ENCODE measurements at regions not wholly inside any gene's neighbourhood (a gene's known extent, or its start where the extent isn't known, plus 50 kb on each side); places are given as distances from the start of the nearest gene placed in this dataset.
"Not testable (repeated sequence)": the region's sequence is repeated elsewhere in the genome, so short reads cannot be mapped to it uniquely, and the experiment has no call there.

DNA sequence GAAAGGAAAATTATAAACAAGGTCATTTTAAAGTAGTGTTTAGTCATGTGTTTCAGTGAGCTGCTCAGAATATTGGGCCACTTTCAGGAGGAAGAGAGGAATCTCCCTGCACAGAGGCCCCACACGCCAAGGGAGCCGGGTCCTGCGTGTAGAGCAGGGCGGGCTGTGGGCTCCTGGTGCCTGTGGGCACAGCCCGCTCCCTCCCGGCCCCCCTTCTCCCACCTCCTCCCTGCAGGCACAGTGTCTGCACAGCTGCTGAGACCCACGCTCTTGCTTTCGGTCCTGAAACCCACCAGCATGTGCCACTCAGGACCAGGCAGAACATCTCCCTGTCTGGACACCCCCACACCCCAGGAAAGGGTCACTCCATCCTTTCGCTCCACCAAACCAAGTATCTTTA, 167.6 kb upstream of the SALL3 start:
- DNase-seq (ENCODE audit: low read depth), result no peak

DNA sequence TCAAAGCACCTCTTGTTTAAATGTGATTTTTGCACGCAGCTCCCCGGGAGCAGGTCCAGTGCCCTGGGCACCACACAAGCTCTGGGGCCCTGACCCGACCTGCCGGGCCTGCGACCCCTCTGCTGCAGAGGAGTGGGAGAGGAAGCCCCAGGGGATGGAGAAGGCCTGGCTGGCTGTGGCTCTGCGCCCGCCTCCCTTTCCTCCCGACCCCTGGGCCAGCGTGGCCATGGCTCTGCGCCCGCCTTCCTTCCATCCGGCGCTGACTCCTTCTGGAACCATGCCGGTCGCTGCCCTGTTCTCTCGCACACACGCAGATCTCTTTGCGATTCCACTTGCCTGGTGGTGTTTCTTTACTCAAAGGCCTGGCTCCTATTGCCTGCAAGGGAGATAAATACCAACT, 166.5 kb upstream of the SALL3 start:
- DNase-seq (ENCODE audit: low read depth), result no peak

DNA sequence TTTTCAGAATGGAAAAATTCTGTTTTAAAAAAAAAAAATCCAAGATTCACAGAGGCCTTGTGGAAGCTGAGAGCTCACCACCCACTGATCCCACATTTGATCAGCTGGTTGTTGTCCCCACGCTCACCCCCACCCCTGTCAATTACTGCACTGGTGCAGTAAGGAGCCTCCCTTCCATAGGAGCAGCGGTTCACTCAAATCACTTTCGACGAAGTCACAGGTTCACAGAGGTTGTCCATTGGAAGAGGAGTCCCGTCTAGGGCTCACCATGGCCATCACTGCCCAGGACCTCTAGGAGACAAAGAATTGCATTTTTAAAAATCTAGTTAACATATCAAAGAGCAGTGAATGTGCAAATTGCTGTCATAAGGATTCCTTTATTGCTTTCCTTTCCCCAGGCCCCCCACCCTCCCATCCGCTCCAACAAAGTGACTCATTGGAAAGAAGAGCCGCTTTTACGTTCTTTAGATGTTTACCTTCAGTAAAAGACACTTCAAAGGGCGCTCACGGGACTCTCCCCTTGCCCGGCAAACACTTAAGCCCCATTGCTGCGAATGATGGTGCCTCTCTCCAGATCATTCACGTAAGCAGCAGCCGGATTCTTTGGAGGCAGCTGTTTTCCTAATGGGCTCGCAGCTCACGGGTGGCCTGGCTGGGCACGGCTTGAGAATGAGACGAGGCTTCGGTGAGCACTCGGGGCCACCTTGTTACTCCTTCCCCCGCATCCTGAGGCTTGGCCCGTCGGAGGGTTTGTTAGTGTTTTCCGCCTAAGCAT, 165.5 kb upstream of the SALL3 start:
- DNase-seq (ENCODE audit: low read depth), result no peak

DNA sequence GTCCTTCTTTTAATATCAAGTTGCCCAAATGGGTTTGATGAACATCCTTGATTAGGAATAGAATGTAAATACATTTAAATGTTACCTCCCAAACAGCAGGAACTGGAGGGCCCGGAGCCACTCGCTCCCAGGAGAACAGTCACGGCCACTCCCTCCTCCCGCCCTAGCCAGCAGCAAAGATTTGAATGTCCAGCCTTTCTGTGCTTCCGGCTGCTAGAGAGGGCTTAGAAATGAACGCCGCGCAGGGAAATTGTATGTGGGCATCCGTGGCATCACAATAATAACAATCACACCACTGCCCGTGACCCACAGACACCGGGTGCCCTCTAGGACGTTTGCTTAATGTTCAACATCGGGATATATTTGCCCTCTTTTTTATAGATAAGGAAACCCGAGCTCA, 164.9 kb upstream of the SALL3 start:
- no peak for DNase-seq (ENCODE audit: low read depth)

DNA sequence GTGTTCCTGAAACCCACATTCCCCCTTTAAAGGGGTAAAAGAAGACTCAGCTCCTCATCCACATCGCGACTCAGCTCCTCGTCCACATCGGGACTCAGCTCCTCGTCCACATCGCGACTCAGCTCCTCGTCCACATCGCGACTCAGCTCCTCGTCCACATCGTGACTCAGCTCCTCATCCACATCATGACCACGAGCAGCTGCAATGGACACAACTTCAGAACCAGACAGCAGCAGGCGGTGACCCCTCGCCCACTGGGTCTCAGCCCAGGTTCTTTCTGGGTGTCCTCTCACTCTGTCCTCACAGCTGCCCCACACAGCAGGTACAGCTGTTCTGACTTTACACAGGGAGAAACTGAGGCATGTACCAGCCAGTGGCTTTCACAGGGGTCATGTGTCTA, 163.5 kb upstream of the SALL3 start:
- no peak for DNase-seq (ENCODE audit: low read depth)

DNA sequence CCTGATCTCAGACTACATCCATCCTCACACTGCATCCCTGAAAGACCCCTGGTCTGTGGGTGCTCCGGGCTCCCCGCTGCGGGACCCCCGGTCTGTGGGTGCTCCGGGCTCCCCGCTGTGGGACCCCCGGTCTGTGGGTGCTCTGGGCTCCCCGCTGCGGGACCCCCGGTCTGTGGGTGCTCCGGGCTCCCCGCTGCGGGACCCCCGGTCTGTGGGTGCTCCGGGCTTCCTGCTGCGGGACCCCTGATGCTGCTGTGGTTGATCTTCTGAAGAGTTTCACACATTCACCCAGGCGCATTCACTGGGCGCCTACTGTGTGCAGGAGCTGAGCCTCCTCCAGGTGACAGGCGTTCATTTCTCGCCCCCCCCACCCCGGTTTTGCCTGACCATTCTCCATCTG, 162.7 kb upstream of the SALL3 start:
- no peak for DNase-seq (ENCODE audit: low read depth)

DNA sequence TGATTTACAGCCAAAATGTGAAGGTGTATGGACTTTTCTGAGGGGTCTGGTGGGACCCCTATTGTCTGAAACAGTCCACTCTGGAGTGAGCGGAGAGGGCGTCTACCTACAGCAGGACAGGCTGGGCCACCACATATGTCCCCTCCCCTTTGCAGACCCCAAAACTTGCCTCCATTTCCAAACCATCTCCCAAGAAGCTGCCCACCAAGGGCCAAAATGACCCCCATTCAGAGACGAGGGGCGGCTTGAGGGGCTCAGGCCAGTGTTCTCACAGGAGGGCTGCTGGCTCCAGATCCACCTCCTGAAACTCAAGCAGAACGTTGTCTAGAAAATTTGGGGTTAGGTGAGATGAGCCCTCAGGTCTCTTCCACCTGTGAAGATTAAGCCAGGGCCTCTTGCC, 161.1 kb upstream of the SALL3 start:
- no peak for DNase-seq (ENCODE audit: low read depth)

DNA sequence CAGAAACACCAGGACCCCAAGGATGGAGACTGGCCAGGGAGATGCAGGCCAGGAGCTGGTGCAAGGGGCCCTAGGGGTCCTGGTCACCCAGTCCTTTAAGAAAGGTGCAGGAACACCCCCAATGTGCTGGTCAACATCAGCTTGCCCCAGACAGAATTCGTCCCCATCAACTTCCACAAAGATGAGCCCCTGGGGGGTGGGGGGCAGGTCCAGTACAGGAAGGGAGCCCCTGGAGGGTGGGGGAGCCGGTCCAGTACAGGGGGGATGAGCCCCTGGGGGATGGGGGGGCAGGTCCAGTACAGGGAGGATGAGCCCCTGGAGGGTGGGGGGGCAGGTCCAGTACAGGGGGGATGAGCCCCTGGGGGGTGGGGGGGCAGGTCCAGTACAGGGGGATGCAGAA, 160.7 kb upstream of the SALL3 start:
- DNase-seq (ENCODE audit: low read depth), result no peak

DNA sequence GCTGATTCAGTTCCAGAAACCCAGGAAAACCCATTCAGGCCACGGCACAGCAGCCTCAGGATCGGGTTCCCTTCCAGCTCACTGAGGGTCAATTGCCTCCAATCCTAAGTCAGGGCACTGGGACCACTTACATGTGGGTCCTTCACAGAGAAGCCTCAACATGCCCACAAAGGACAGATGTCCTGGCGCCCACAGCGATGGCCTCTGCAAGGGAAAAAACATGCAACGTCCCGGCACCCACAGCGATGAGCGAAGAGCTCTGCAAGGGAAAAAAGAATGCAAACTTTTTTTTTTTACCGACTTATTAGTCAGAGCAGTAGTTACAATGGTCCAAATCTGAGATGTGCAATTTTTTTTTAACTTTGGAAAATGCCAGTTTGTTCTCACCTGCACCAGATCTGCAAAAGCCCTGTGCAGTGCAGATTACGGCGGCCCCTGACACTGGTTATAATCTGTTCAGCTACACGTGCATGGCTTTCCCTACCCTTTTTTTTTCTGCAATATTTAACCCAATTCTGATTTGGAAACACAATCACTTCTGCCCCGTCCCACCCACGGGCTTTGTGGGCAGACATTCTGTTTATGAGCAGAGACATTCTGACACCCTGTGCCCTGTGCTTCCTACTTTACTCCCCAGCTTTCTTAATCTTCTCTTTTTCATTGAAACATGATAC, 159.3 kb upstream of the SALL3 start:
- no peak for DNase-seq (ENCODE audit: low read depth)

DNA sequence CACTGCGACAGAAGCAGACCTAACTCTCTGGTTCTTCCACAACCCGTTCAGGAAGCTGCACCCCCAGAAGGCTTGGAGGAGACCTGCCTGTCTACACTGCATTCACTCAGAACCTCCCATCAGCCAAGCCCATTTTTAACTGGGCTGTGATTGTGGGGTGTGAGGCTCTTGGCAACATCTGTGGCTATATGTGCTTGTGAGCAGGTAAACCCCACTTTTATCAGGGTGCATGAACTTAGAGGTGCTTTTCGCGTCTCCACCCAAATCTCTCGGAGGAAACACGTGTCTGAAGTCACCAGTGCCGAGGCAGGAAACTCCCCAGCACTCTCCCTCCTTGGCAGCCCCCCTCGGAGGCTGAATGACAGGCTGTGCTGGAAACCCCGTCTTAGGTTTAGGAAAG, 158.2 kb upstream of the SALL3 start:
- no peak for DNase-seq (ENCODE audit: low read depth)

DNA sequence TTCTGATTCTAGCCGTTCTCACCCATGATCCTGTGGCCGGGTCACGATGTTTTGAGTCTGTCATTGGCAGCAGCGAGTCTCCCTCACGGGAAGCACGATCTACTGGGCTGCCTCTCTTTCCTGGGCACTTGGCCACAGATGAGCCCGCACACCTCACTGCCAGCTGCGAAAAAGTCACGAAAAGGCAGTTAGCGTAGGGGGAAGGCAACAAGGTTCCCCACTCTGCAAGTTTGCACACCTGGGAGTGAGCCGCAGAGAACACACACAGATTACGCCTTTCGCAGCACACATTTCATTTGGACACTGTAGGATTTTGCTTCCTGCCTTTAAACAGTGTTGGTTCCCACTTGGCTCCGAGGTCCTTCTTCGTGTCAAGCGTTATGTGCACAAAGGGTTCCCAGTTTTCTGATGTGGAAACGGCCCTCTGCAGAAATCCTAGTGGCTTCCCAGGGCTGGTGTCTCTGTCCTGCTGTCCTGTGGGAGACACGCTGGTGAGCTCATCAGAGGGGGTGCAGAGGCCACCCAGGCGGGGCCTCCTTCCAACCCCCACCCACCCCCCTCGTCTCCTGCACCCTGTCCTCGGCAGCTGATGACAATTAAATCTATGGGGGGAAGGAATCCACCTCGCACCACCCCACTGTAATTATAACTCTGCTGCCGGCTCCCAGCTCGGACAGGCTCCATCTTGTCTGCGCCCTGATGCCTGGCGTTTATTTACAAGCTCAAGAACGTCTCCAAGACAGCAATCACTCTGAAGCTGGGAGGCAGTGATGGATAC, 157.3 kb upstream of the SALL3 start:
- no peak for DNase-seq (ENCODE audit: low read depth)

DNA sequence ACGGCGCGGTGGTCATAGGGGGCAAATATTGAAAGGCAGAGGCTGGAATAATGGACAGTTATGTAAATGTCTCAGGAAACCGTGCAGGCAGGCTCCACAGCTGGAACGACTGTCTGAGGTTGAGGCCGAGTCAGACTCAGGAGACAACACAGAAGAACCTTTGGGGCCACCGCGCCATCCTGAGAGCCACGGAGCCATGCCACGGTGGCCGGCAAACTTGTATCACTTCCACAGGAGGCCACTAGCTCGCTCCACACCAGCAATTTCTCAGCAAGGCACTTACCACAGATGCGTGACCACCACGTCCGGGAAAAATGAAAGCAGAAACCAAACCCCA, 156.7 kb upstream of the SALL3 start:
- DNase-seq (ENCODE audit: low read depth), result no peak

DNA sequence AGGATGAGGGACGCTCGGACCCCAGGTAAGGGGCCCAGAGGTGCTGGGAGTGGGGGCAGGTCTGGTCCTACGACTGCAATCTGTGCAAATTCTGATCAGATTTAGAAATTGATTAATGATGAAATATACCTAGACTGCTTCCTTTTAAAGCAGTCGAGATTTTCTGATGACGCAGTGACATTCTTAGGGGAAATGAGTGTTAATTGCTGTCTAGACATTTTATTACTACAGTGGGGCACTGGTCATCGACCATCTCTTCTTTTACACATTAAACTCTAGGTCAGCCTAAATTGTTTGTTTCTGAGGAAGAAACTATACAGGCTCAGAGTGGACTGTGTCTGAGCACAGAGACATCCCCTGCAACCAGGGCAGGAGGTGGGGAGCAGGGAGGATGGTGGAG, 154.4 kb upstream of the SALL3 start:
- DNase-seq (ENCODE audit: low read depth), result no peak

DNA sequence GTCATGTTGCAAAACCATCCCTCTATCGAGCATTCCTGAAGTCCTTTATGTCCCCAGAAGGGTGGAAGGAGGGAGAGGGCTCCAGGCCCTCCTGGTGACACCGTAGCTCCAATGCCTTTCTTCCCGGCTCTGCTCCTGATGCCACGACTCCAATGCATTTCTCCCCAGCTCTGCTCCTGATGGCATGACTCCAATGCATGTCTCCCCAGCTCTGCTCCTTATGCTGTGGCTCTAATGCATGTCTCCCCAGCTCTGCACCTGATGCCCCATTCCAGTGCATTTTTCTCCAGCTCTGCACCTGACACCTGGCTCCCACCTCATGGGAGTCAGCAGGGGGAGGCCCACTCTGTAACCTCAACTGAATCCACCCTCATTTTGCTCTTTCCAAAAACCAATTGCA, 153.0 kb upstream of the SALL3 start:
- no peak for DNase-seq (ENCODE audit: low read depth)

DNA sequence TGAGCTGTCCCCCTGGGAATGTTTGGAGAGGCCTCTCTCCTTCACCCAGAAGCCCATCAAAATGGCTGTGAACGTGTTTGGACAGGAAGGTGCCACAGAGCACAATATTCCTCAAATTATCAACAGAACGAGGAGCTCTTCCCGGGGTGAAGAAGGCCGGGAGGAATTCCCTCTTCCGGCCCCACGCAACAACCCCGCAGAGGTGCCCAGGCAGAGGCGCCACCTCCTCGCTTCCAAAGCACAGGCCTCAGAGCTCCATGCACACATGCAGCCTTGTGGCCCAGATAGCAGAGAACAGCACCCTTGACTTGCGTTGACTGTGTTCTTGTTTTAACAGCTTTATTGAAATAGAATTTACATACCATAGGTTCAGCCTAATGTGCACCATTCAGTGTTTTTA, 152.5 kb upstream of the SALL3 start:
- no peak for DNase-seq (ENCODE audit: low read depth)

DNA sequence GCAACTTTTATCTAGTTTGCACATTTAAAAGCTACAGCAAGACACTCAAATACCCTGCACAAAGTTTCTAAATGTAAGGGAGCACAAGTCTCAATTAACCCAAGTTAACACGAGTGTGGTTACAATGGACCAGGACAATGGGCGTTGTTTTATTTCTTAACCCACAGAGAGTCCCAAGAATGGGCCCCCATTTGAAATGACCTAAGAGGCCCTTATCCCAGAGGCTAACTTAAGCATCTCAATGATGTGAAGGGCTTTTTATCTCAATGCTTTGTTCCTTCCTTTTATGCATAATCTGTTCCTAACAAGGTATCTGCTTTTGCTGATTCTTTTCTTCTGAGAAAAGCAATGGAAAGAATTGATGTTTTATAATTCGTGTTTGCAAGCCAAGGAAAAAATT, 151.5 kb upstream of the SALL3 start:
- DNase-seq (ENCODE audit: low read depth), result no peak

DNA sequence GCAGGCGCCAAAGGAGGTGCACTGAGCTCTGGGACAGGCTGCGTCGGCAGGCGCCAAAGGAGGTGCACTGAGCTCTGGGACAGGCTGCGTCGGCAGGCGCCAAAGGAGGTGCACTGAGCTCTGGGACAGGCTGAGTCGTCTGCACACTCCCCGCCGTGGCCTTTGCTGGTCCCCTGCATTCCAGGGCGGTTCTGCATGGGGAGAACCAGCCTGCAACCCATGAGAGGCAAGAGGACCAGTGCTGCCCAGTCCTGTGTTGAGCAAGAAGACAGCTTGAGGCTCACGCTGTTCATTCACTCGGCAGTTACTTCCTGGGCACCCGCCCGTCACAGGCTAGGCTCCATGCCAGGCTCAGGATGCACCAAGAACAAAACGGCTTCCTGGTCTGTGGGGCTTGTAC, 150.6 kb upstream of the SALL3 start:
- DNase-seq (ENCODE audit: low read depth), result not testable (repeated sequence)

DNA sequence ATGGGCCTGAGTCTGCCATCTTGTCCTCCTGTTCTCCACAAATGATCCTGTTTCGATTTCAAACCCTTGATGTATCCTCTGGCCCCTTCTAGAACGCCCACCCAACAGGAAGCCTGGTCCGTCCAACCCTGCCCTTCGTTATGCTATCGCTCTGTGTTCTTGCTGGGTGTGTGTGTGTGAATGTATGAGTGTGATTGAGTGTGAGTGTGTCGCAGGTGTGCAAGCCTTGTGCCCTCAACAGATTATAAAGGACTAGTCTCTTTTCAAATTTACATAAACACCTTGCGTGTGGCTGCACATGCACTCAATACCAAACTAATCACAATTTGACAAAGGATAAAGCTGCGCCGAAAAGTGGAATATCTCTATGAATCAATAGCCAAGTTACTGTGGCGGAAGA, 149.5 kb upstream of the SALL3 start:
- no peak for DNase-seq (ENCODE audit: low read depth)

DNA sequence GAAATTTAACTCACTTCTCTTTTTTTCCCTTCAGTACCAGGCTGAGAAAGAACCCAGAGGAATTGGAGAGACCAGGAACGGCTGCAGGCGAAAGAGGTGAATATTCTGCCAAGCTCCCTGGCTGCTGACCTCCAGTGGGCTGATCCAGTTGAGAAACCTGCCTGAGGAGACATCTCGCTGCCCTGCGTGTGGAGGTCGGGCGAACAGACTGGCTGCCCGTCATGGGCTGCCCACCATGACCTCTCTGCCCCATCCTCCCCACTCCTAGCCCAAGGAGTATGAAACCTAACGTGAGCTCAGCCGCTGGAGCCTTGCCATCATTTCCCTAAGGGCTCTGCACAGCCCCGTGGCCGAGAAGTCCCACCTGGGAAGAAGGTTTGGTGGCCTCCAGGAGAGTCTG, 148.8 kb upstream of the SALL3 start:
- no peak for DNase-seq (ENCODE audit: low read depth)

DNA sequence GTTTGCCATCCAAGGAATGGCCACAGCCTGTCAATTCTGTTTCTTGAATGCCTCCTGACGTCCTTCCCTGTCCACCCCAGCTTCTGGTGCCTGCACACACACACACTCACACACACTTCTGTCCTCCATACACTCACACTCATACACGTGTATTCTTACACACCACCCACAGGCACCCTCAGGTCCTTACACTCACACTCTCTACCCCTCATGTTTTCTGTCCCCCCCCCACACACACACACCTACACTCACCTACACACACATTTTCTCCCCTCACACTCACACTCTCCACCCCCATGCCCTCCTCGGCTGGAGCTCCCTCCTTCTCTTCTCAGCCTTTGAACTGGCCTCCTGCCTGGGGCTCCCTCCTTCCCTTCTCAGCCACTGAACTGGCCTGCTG, 148.0 kb upstream of the SALL3 start:
- DNase-seq (ENCODE audit: low read depth), result no peak

DNA sequence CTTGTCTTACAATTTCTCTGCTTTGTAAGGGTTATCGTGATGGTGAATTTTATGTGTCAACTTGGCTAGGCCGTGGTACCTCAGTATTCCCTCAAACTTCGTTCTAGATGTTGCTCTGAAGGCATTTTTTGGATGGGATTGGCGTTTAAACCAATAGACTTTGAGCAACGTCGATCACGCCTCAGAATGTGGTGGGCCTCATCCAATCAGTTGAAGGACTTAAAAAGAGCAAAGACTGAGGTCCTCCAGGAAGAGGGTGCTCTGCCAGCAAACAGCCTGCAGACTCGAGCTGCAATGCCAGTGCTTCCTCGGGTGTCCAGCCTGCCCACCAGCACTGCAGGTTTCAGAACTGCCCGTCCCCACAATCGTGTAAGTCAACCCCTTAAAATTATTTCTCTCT, 145.8 kb upstream of the SALL3 start:
- DNase-seq (ENCODE audit: low read depth), result no peak

DNA sequence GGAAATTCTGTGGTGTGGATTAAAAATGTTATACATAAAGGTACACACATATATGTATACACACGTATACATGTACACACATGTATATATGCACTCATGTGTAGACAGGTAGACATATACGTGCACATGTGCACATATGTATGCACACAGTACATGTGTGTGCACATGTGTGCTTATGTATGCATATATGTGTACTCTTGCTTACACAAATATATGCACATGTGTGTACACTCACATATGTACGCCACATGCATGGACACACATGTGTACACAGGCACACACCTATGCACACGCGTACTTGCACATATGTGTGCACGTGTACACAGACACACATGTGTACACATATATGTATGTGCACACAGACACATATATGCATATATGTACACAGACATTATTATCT, 142.8 kb upstream of the SALL3 start:
- no peak for DNase-seq (ENCODE audit: low read depth)

DNA sequence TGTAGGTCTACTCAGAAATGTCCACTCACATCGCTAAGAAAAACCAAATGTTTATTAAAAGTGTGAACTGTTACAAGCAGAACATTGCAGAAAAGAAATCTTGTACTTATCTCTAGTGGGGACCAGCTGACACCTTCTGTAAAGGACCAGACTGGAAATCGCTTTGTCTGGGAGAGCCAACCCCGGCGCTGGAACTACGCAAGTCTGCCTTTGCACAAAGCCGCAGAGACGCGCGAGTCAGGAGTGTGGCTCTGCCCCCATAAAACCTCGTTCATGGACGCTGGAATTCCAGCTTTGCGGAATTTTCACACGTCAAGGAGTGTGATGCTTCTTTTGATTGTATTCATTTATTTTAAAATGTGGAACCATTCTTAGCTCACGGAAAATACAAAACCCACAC, 141.9 kb upstream of the SALL3 start:
- DNase-seq (ENCODE audit: low read depth), result no peak

All from M059J (cell line).